ENCODE measurements at regions not wholly inside any gene's neighbourhood (a gene's known extent, or its start where the extent isn't known, plus 50 kb on each side); places are given as distances from the start of the nearest gene placed in this dataset.
A peak's percentile ranks its signal among the peaks of the same experiment; 100 is the strongest.

DNA sequence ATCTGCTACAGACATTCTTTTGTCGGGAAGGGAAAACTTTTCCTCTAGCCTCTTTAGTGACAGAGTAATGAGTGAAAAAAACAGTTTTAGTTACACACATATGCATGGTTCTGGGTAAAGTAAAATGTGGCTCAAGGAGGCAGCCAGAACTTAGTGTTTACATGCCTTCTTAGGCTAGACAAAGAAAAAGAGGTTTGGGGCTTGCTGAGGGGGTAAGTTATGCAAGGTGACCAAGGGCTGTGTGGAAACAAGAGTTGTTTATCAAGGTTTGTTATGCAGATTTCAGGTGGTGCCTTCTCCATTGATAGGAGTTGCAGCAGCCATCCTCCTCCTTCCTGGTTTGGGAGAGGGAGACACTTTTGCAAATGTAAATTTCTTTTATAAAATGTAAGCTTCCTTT lies 66.5 kb upstream of the RAB3GAP2 start:
- TF ChIP-seq CTCF (IDR thresholded peaks at IDR 0.05; ENCODE audit: control extremely low read depth in 1 of 3, insufficient read depth in 1 of 3, low read depth in 1 of 3, low read length in 3 of 3) (no peak), YY1 (IDR thresholded peaks at IDR 0.05; ENCODE audit: low read depth, low read length) (0 out of 2 replicates have a peak, but pooled peaks have one; percentile 7), POLR2AphosphoS5 (IDR thresholded peaks at IDR 0.05; ENCODE audit: low read depth, low read length) (peak; percentile 59; the same call in 1 of the 2 replicates), USF2 (IDR thresholded peaks at IDR 0.05; ENCODE audit: low read length) (no peak), CHD2 (IDR thresholded peaks at IDR 0.05; ENCODE audit: low read length) (no peak)

Data from H1 (cell line).